NCI-H2227 (cell line): ENCODE measurements at regions not wholly inside any gene's neighbourhood (a gene's known extent, or its start where the extent isn't known, plus 50 kb on each side); places are given as distances from the start of the nearest gene placed in this dataset.
"Not testable (repeated sequence)": the region's sequence is repeated elsewhere in the genome, so short reads cannot be mapped to it uniquely, and the experiment has no call there.

ENCODE experiments used
- DNase-seq: peaks from one replicate; lab custom pipeline; 2025; ENCODE audit not compliant: unreplicated experiment; lab: John Stamatoyannopoulos, UW

DNA sequence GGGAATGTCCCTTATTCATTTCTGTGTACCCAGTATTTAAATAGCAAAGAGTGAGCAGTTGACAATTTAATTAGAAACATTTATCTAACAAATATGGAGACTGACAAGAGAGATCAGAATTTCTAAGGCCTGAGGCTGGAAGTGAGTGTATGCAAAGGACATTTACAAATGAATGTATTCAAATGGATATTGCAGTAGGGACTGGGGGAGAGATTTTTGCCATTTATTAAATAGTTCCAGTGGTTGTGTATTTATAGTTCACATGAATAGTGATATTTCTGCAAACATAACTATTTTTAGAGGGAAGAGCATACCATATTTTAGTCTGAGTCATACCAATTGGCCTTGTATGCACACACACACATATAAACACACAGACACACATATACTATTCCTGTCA is 592.4 kb downstream of the GLUD2 start:
- DNase-seq, result no peak

GRCh38 chrX:121641560-121641959 is 594.1 kb downstream of the GLUD2 start:
- DNase-seq, result no peak

GRCh38 chrX:121642415-121642814 is 595.0 kb downstream of the GLUD2 start:
- no peak for DNase-seq

- no peak for DNase-seq
Measured at GRCh38 chrX:121649417-121649816, 602.0 kb downstream of the GLUD2 start.

GRCh38 chrX:121655276-121655675 is 607.9 kb downstream of the GLUD2 start:
- DNase-seq, result no peak

GRCh38 chrX:121666171-121666570 is 618.8 kb downstream of the GLUD2 start:
- no peak for DNase-seq

GRCh38 chrX:121671649-121672048 is 624.2 kb downstream of the GLUD2 start:
- no peak for DNase-seq

DNA sequence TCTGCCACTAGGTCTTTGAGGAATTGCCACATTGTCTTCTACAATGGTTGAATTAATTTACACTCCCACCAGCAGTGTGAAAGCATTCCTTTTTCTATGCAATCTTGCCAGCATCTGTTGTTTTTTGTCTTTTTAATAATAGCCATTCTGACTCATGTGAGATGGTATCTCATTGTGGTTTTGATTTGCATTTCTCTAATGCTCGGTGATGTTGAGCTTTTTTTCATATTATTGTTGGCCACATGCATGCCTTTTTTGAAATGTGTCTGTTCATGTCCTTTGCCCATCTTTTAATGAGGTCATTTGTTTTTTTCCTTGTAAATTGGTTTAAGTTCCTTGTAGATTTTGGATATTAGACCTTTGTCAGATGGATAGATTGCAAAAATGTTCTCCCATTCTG is 661.8 kb downstream of the GLUD2 start:
- not testable (repeated sequence) for DNase-seq

- no peak for DNase-seq
Measured at GRCh38 chrX:121733514-121733913, 686.1 kb downstream of the GLUD2 start.

DNA sequence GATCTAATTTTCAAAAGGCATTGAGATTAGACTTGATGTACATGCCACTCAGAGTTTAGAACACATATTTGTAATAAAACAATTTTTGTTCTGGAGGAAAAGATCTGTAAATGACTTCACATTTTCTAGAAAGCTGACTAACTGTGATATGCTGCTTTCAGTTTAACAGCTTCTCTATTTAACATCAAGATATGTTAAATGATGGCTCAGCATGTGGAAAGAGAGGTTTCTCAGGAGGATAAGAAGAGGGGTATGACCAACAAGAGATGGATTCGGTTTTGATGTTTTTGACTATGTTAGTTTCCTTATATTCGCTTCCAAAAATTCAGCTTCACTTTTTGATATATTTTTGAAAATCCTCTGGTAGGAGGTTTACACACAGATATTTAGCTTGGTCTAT is 698.7 kb downstream of the GLUD2 start:
- DNase-seq, result no peak

GRCh38 chrX:121753602-121754001 is 706.2 kb downstream of the GLUD2 start:
- DNase-seq, result not testable (repeated sequence)

- DNase-seq, result no peak
Measured at GRCh38 chrX:121754301-121754700, 706.9 kb downstream of the GLUD2 start.

- DNase-seq, result no peak
Measured at GRCh38 chrX:121755541-121755940, 708.1 kb downstream of the GLUD2 start.

GRCh38 chrX:121761845-121762244 is 714.4 kb downstream of the GLUD2 start:
- DNase-seq, result no peak

GRCh38 chrX:121763671-121764070 is 716.3 kb downstream of the GLUD2 start:
- DNase-seq, result no peak

- not testable (repeated sequence) for DNase-seq
Measured at GRCh38 chrX:121768210-121768609, 720.8 kb downstream of the GLUD2 start.

- DNase-seq, result no peak
Measured at GRCh38 chrX:121781991-121782390, 734.6 kb downstream of the GLUD2 start.

DNA sequence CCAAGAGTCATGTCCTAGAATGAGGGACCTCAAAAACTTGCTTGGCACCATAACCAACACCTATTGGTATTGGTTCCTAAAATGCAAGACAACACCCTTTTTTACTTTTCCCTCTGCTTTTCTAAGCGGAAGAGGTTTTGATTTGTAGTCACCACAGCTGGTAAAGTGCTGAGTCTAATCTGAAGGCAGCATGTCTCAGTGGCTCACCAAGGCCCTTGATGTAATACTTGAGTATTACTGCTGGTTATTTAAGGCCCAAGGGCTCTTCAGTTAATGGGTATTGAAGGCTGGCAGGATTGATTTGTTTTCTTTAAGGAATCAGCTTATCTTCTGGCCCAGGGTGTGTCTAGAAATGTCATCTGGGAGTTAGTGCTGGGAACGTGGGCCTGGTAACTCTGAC is 735.1 kb downstream of the GLUD2 start:
- no peak for DNase-seq

GRCh38 chrX:121782976-121783375 is 735.6 kb downstream of the GLUD2 start:
- no peak for DNase-seq

- DNase-seq, result no peak
Measured at GRCh38 chrX:121802881-121803412, 755.5 kb downstream of the GLUD2 start.

DNA sequence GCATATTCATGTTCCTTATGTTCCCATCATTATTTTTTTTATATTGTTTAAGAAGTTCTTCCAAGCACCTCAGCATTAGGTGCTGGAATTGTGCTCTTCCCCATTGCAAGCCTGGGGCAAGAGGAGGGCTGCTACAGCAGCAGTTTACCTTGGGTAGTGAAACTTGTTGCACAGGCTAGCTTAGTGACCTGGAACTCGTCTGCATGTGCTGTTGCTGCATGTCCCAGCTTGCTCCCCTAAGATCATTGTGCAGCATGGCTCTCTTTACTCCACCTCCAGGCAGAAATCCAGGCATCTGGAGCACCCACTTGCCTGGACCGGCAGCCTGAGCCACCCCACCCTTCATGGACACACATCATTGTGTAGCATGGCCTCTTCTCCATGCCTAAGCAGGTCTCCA is 776.0 kb downstream of the GLUD2 start:
- DNase-seq, result no peak

GRCh38 chrX:121831601-121832000 is 784.2 kb downstream of the GLUD2 start:
- no peak for DNase-seq

GRCh38 chrX:121832446-121832845 is 785.0 kb downstream of the GLUD2 start:
- no peak for DNase-seq

- no peak for DNase-seq
Measured at GRCh38 chrX:121836000-121836399, 788.6 kb downstream of the GLUD2 start.
